ENCODE measurements at regions not wholly inside any gene's neighbourhood (a gene's known extent, or its start where the extent isn't known, plus 50 kb on each side); places are given as distances from the start of the nearest gene placed in this dataset.

GRCh38 chr2:215583881-215584280, 148.0 kb upstream of the FN1 start:
- Histone ChIP-seq H3K27ac (ENCODE audit: low read depth, low read length) (no peak overlapping the region), H3K9ac (ENCODE audit: low read length in 5 of 5) (no peak overlapping the region), H3K27me3 (ENCODE audit: control insufficient read depth in 5 of 5, insufficient read depth in 4 of 5, low read length in 5 of 5) (no peaks in the 10 kb centered on the region), H3K4me1 (ENCODE audit: control insufficient read depth in 5 of 5, insufficient read depth in 5 of 5, low read length in 5 of 5) (peaks cover 0 to 14% (median 5%) of the 10 kb centered on the region in 5 donors), H3K4me3 (ENCODE audit: low read depth in 1 of 5, low read length in 5 of 5) (no peak overlapping the region), H3K36me3 (ENCODE audit: control insufficient read depth in 5 of 5, insufficient read depth in 5 of 5, low read length in 5 of 5) (no peaks in the 10 kb centered on the region), H3K9me3 (ENCODE audit: control insufficient read depth in 5 of 5, low read length in 5 of 5) (no peaks in the 10 kb centered on the region)

- H3K27ac ChIP-seq (ENCODE audit: low read depth, low read length) = no peak overlapping the region
- peaks cover 0 to 14% (median 5%) of the 10 kb centered on the region in 5 donors for H3K4me1 ChIP-seq (ENCODE audit: control insufficient read depth in 5 of 5, insufficient read depth in 5 of 5, low read length in 5 of 5)
- H3K36me3 ChIP-seq (ENCODE audit: control insufficient read depth in 5 of 5, insufficient read depth in 5 of 5, low read length in 5 of 5) = no peaks in the 10 kb centered on the region
- no peak overlapping the region for H3K9ac ChIP-seq (ENCODE audit: low read length in 5 of 5)
- no peaks in the 10 kb centered on the region for H3K27me3 ChIP-seq (ENCODE audit: control insufficient read depth in 5 of 5, insufficient read depth in 4 of 5, low read length in 5 of 5)
- no peaks in the 10 kb centered on the region for H3K9me3 ChIP-seq (ENCODE audit: control insufficient read depth in 5 of 5, low read length in 5 of 5)
- no peak overlapping the region for H3K4me3 ChIP-seq (ENCODE audit: low read depth in 1 of 5, low read length in 5 of 5)
These were observed 143.9 kb upstream of the FN1 start for GRCh38 chr2:215579809-215580208.

DNA sequence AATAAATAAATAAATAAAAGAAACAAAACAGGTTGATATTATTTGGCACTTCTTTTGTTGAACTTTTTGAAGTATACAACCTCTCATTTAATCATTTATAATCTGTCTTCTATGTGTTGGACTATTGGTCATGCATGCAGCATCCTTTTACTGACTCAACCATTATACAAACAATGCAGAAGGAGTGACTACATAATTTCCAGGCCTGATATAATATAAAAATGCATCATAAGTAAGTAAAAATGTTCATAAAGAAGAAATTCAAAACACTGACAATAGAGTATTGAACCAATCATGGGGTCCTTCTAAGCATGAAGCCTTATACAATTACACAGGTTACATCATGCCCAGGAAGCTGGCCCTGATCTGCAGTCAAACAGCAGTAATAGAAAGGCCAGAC, 141.5 kb upstream of the FN1 start:
- Histone ChIP-seq H3K4me1 (ENCODE audit: control insufficient read depth in 5 of 5, insufficient read depth in 5 of 5, low read length in 5 of 5) (peaks cover 0 to 11% (median 5%) of the 10 kb centered on the region in 5 donors), H3K9ac (ENCODE audit: low read length in 5 of 5) (no peak overlapping the region), H3K4me3 (ENCODE audit: low read depth in 1 of 5, low read length in 5 of 5) (no peak overlapping the region), H3K27ac (ENCODE audit: low read depth, low read length) (no peak overlapping the region), H3K9me3 (ENCODE audit: control insufficient read depth in 5 of 5, low read length in 5 of 5) (no peaks in the 10 kb centered on the region), H3K27me3 (ENCODE audit: control insufficient read depth in 5 of 5, insufficient read depth in 4 of 5, low read length in 5 of 5) (no peaks in the 10 kb centered on the region), H3K36me3 (ENCODE audit: control insufficient read depth in 5 of 5, insufficient read depth in 5 of 5, low read length in 5 of 5) (no peaks in the 10 kb centered on the region)

GRCh38 chr2:215576572-215576971, 140.7 kb upstream of the FN1 start:
- Histone ChIP-seq H3K9ac (ENCODE audit: low read length in 5 of 5) (no peak overlapping the region), H3K36me3 (ENCODE audit: control insufficient read depth in 5 of 5, insufficient read depth in 5 of 5, low read length in 5 of 5) (no peaks in the 10 kb centered on the region), H3K9me3 (ENCODE audit: control insufficient read depth in 5 of 5, low read length in 5 of 5) (no peaks in the 10 kb centered on the region), H3K4me1 (ENCODE audit: control insufficient read depth in 5 of 5, insufficient read depth in 5 of 5, low read length in 5 of 5) (peaks cover 0 to 11% (median 5%) of the 10 kb centered on the region in 5 donors), H3K27me3 (ENCODE audit: control insufficient read depth in 5 of 5, insufficient read depth in 4 of 5, low read length in 5 of 5) (no peaks in the 10 kb centered on the region), H3K27ac (ENCODE audit: low read depth, low read length) (no peak overlapping the region), H3K4me3 (ENCODE audit: low read depth in 1 of 5, low read length in 5 of 5) (no peak overlapping the region)

DNA sequence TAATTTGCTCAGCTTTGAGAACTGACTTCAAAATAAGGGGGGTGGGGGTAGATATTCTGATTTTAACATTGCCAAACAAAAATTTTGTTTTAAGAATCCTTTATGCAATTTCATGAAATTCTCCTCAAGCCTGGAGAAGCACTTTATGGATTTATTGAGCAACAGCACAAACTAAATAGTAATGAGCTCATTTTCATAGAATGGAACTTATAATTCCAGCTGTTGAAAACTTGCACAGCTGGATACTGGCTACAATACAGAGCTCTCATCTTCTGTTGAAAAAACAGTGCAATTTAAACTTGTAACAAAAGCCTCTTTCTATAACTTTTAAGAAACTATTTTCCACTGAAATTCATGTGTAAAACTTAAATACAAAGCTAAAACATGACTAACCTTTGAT, 137.6 kb upstream of the FN1 start:
- Histone ChIP-seq H3K27me3 (ENCODE audit: control insufficient read depth in 5 of 5, insufficient read depth in 4 of 5, low read length in 5 of 5) (no peaks in the 10 kb centered on the region), H3K9me3 (ENCODE audit: control insufficient read depth in 5 of 5, low read length in 5 of 5) (no peaks in the 10 kb centered on the region), H3K36me3 (ENCODE audit: control insufficient read depth in 5 of 5, insufficient read depth in 5 of 5, low read length in 5 of 5) (no peaks in the 10 kb centered on the region), H3K4me3 (ENCODE audit: low read depth in 1 of 5, low read length in 5 of 5) (no peak overlapping the region), H3K4me1 (ENCODE audit: control insufficient read depth in 5 of 5, insufficient read depth in 5 of 5, low read length in 5 of 5) (peaks cover 0 to 3% (median 0%) of the 10 kb centered on the region in 5 donors), H3K27ac (ENCODE audit: low read depth, low read length) (no peak overlapping the region), H3K9ac (ENCODE audit: low read length in 5 of 5) (no peak overlapping the region)

DNA sequence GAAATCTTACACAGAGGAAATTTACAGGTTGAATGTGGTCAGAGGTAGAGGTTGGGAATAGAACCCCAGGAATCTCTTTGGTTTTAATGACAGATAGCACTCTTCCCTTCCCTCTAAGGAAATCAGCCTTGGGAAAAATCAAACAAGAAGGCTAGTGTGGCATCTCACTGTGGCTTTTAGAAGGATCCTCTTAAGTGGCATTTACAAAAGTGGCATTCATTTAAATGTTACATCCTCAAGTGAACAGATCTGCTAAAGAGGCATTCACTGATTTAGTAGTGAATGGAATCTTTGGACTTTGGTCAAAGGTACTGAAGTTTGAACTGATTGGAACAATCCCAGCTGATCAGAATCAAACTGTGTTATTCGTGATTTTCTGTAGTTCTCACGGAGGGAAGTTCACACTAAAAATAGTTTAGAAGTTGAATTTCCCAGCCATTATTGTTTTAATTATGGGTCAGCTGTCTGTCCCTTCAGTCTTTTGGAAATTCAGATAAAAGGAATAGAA, 136.5 kb upstream of the FN1 start:
- Histone ChIP-seq H3K9ac (ENCODE audit: low read length in 5 of 5) (no peak overlapping the region), H3K36me3 (ENCODE audit: control insufficient read depth in 5 of 5, insufficient read depth in 5 of 5, low read length in 5 of 5) (no peaks in the 10 kb centered on the region), H3K27me3 (ENCODE audit: control insufficient read depth in 5 of 5, insufficient read depth in 4 of 5, low read length in 5 of 5) (no peaks in the 10 kb centered on the region), H3K27ac (ENCODE audit: low read depth, low read length) (no peak overlapping the region), H3K4me3 (ENCODE audit: low read depth in 1 of 5, low read length in 5 of 5) (no peak overlapping the region), H3K9me3 (ENCODE audit: control insufficient read depth in 5 of 5, low read length in 5 of 5) (no peaks in the 10 kb centered on the region), H3K4me1 (ENCODE audit: control insufficient read depth in 5 of 5, insufficient read depth in 5 of 5, low read length in 5 of 5) (peaks cover 0 to 3% (median 0%) of the 10 kb centered on the region in 5 donors)

DNA sequence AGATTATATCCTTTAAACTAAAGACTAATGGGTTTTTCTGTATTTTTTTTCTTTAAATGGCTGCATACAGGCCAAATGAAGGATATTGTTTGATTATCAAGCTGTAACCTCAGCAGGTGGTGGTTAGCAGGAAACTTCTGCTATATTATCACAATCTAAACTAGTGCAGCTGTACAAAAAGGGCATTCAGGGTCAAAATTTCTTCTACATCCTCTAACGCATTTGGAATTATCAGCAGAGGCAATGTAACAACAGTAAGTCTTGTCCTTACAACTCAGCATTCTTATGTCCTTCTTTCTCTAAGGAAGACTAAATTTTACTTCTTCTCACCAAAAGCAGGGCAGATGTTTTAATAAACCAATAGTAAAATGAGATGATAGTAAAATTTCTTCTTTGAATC, 135.8 kb upstream of the FN1 start:
- H3K4me1 ChIP-seq (ENCODE audit: control insufficient read depth in 5 of 5, insufficient read depth in 5 of 5, low read length in 5 of 5) = peaks cover 0 to 3% (median 0%) of the 10 kb centered on the region in 5 donors
- H3K27ac ChIP-seq (ENCODE audit: low read depth, low read length) = no peak overlapping the region
- no peaks in the 10 kb centered on the region for H3K27me3 ChIP-seq (ENCODE audit: control insufficient read depth in 5 of 5, insufficient read depth in 4 of 5, low read length in 5 of 5)
- no peaks in the 10 kb centered on the region for H3K9me3 ChIP-seq (ENCODE audit: control insufficient read depth in 5 of 5, low read length in 5 of 5)
- H3K36me3 ChIP-seq (ENCODE audit: control insufficient read depth in 5 of 5, insufficient read depth in 5 of 5, low read length in 5 of 5) = no peaks in the 10 kb centered on the region
- no peak overlapping the region for H3K9ac ChIP-seq (ENCODE audit: low read length in 5 of 5)
- no peak overlapping the region for H3K4me3 ChIP-seq (ENCODE audit: low read depth in 1 of 5, low read length in 5 of 5)

DNA sequence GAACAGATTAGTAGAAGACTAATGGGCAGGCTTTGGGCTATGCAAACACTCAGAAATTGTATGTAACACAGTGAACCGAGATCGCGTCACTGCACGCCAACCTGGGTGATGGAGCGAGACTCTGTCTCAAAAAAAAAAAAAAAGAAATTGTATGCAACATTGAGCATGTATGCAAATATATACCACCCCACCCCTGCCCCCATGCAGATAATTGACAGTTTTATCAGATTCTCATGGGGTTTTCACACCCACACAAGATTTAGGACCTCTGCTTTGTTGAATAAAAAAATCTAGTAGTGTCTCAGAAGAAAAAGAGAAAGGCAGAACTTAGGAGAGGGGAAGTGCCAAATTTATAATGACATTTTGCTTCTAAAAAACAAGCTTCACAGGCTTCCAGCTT, 131.6 kb upstream of the FN1 start:
- Histone ChIP-seq H3K4me3 (ENCODE audit: low read depth in 1 of 5, low read length in 5 of 5) (no peak overlapping the region), H3K36me3 (ENCODE audit: control insufficient read depth in 5 of 5, insufficient read depth in 5 of 5, low read length in 5 of 5) (no peaks in the 10 kb centered on the region), H3K27ac (ENCODE audit: low read depth, low read length) (no peak overlapping the region), H3K9ac (ENCODE audit: low read length in 5 of 5) (no peak overlapping the region), H3K9me3 (ENCODE audit: control insufficient read depth in 5 of 5, low read length in 5 of 5) (no peaks in the 10 kb centered on the region), H3K27me3 (ENCODE audit: control insufficient read depth in 5 of 5, insufficient read depth in 4 of 5, low read length in 5 of 5) (no peaks in the 10 kb centered on the region), H3K4me1 (ENCODE audit: control insufficient read depth in 5 of 5, insufficient read depth in 5 of 5, low read length in 5 of 5) (peaks cover 0 to 3% (median 0%) of the 10 kb centered on the region in 5 donors)

DNA sequence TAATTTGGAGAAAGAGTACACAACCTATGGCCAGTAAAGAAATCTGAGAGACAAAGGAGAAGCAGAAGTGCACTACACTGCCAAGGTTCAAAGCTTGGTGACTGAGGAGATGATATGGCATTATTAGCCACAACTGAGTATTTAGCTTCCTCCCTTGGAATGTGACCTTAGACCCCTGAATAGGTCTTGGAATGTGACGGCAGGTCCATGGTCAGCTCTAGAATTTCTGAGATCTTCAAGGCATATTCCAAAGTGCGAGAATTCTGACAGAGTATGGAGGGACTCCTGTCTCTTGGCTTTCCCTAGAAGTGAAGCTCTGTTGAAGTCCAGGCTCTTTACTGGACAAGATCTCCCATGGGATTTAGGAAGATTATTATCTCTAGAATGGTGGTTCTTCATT, 130.0 kb upstream of the FN1 start:
- no peak overlapping the region for H3K9ac ChIP-seq (ENCODE audit: low read length in 5 of 5)
- no peaks in the 10 kb centered on the region for H3K36me3 ChIP-seq (ENCODE audit: control insufficient read depth in 5 of 5, insufficient read depth in 5 of 5, low read length in 5 of 5)
- no peaks in the 10 kb centered on the region for H3K4me1 ChIP-seq (ENCODE audit: control insufficient read depth in 5 of 5, insufficient read depth in 5 of 5, low read length in 5 of 5)
- H3K9me3 ChIP-seq (ENCODE audit: control insufficient read depth in 5 of 5, low read length in 5 of 5) = no peaks in the 10 kb centered on the region
- no peak overlapping the region for H3K27ac ChIP-seq (ENCODE audit: low read depth, low read length)
- no peaks in the 10 kb centered on the region for H3K27me3 ChIP-seq (ENCODE audit: control insufficient read depth in 5 of 5, insufficient read depth in 4 of 5, low read length in 5 of 5)
- H3K4me3 ChIP-seq (ENCODE audit: low read depth in 1 of 5, low read length in 5 of 5) = no peak overlapping the region

DNA sequence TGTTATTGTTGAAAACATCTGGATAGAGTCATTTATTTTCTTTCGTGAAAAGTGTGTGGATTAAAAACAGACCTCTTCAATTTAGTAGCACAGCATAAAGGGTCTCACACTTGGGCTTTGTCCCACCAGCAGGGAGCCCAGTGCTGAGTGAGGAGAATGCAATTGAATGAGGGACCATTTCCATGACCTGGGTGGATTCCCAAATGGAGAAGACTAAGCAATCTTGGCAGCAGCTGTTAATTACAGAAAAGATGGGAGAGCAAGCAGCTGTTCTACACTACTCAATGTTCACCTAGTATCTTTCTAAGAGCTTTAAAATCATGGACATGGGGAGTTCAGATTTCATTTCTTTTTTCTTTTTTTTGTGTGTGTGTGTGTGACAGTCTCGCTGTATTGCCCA, 121.8 kb upstream of the FN1 start:
- Histone ChIP-seq H3K27ac (ENCODE audit: low read depth, low read length) (no peak overlapping the region), H3K4me1 (ENCODE audit: control insufficient read depth in 5 of 5, insufficient read depth in 5 of 5, low read length in 5 of 5) (no peaks in the 10 kb centered on the region), H3K36me3 (ENCODE audit: control insufficient read depth in 5 of 5, insufficient read depth in 5 of 5, low read length in 5 of 5) (no peaks in the 10 kb centered on the region), H3K4me3 (ENCODE audit: low read depth in 1 of 5, low read length in 5 of 5) (no peak overlapping the region), H3K9ac (ENCODE audit: low read length in 5 of 5) (no peak overlapping the region), H3K9me3 (ENCODE audit: control insufficient read depth in 5 of 5, low read length in 5 of 5) (no peaks in the 10 kb centered on the region), H3K27me3 (ENCODE audit: control insufficient read depth in 5 of 5, insufficient read depth in 4 of 5, low read length in 5 of 5) (no peaks in the 10 kb centered on the region)

- Histone ChIP-seq H3K27ac (ENCODE audit: low read depth, low read length) (no peak overlapping the region), H3K36me3 (ENCODE audit: control insufficient read depth in 5 of 5, insufficient read depth in 5 of 5, low read length in 5 of 5) (no peaks in the 10 kb centered on the region), H3K4me1 (ENCODE audit: control insufficient read depth in 5 of 5, insufficient read depth in 5 of 5, low read length in 5 of 5) (no peaks in the 10 kb centered on the region), H3K4me3 (ENCODE audit: low read depth in 1 of 5, low read length in 5 of 5) (no peak overlapping the region), H3K9me3 (ENCODE audit: control insufficient read depth in 5 of 5, low read length in 5 of 5) (no peaks in the 10 kb centered on the region), H3K27me3 (ENCODE audit: control insufficient read depth in 5 of 5, insufficient read depth in 4 of 5, low read length in 5 of 5) (no peaks in the 10 kb centered on the region), H3K9ac (ENCODE audit: low read length in 5 of 5) (no peak overlapping the region)
These were observed 121.1 kb upstream of the FN1 start for GRCh38 chr2:215556979-215557378.
